ENCODE measurements at regions not wholly inside any gene's neighbourhood (a gene's known extent, or its start where the extent isn't known, plus 50 kb on each side); places are given as distances from the start of the nearest gene placed in this dataset.

DNA sequence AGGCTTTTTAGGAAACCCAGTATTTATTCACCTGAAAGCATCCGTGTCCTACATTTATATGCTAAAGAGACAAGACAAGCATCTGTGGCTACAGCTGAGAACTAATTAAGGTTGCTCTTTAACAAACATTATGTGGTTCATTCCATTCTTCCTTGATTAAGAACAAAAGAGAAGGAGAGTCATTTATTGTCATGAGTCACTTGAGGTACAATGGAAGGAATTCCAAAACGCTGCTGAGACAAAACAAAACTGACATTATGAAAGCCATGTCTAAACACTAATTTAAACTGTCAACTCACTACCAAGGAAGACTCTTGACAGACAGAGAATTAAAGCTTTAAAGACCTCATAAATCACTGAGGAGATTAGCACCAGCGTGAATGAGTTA, 214.4 kb downstream of the BMP4 start (continued):
- TF ChIP-seq CTBP2 (IDR thresholded peaks at IDR 0.05; ENCODE audit: borderline replicate concordance, insufficient read depth, insufficient read length, low read length), result no peak
- no peak for TF ChIP-seq POLR2AphosphoS5 (IDR thresholded peaks at IDR 0.05; ENCODE audit: low read depth, low read length)
- TF ChIP-seq, protein P1, sequence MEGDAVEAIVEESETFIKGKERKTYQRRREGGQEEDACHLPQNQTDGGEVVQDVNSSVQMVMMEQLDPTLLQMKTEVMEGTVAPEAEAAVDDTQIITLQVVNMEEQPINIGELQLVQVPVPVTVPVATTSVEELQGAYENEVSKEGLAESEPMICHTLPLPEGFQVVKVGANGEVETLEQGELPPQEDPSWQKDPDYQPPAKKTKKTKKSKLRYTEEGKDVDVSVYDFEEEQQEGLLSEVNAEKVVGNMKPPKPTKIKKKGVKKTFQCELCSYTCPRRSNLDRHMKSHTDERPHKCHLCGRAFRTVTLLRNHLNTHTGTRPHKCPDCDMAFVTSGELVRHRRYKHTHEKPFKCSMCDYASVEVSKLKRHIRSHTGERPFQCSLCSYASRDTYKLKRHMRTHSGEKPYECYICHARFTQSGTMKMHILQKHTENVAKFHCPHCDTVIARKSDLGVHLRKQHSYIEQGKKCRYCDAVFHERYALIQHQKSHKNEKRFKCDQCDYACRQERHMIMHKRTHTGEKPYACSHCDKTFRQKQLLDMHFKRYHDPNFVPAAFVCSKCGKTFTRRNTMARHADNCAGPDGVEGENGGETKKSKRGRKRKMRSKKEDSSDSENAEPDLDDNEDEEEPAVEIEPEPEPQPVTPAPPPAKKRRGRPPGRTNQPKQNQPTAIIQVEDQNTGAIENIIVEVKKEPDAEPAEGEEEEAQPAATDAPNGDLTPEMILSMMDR (IDR thresholded peaks at IDR 0.05; ENCODE audit: control extremely low read depth in 1 of 3, insufficient read depth in 1 of 3, low read depth in 1 of 3, low read length in 3 of 3), result no peak
- TF ChIP-seq, protein P2, sequence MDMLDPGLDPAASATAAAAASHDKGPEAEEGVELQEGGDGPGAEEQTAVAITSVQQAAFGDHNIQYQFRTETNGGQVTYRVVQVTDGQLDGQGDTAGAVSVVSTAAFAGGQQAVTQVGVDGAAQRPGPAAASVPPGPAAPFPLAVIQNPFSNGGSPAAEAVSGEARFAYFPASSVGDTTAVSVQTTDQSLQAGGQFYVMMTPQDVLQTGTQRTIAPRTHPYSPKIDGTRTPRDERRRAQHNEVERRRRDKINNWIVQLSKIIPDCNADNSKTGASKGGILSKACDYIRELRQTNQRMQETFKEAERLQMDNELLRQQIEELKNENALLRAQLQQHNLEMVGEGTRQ (IDR thresholded peaks at IDR 0.05; ENCODE audit: low read length), result no peak
- TF ChIP-seq, protein P3, sequence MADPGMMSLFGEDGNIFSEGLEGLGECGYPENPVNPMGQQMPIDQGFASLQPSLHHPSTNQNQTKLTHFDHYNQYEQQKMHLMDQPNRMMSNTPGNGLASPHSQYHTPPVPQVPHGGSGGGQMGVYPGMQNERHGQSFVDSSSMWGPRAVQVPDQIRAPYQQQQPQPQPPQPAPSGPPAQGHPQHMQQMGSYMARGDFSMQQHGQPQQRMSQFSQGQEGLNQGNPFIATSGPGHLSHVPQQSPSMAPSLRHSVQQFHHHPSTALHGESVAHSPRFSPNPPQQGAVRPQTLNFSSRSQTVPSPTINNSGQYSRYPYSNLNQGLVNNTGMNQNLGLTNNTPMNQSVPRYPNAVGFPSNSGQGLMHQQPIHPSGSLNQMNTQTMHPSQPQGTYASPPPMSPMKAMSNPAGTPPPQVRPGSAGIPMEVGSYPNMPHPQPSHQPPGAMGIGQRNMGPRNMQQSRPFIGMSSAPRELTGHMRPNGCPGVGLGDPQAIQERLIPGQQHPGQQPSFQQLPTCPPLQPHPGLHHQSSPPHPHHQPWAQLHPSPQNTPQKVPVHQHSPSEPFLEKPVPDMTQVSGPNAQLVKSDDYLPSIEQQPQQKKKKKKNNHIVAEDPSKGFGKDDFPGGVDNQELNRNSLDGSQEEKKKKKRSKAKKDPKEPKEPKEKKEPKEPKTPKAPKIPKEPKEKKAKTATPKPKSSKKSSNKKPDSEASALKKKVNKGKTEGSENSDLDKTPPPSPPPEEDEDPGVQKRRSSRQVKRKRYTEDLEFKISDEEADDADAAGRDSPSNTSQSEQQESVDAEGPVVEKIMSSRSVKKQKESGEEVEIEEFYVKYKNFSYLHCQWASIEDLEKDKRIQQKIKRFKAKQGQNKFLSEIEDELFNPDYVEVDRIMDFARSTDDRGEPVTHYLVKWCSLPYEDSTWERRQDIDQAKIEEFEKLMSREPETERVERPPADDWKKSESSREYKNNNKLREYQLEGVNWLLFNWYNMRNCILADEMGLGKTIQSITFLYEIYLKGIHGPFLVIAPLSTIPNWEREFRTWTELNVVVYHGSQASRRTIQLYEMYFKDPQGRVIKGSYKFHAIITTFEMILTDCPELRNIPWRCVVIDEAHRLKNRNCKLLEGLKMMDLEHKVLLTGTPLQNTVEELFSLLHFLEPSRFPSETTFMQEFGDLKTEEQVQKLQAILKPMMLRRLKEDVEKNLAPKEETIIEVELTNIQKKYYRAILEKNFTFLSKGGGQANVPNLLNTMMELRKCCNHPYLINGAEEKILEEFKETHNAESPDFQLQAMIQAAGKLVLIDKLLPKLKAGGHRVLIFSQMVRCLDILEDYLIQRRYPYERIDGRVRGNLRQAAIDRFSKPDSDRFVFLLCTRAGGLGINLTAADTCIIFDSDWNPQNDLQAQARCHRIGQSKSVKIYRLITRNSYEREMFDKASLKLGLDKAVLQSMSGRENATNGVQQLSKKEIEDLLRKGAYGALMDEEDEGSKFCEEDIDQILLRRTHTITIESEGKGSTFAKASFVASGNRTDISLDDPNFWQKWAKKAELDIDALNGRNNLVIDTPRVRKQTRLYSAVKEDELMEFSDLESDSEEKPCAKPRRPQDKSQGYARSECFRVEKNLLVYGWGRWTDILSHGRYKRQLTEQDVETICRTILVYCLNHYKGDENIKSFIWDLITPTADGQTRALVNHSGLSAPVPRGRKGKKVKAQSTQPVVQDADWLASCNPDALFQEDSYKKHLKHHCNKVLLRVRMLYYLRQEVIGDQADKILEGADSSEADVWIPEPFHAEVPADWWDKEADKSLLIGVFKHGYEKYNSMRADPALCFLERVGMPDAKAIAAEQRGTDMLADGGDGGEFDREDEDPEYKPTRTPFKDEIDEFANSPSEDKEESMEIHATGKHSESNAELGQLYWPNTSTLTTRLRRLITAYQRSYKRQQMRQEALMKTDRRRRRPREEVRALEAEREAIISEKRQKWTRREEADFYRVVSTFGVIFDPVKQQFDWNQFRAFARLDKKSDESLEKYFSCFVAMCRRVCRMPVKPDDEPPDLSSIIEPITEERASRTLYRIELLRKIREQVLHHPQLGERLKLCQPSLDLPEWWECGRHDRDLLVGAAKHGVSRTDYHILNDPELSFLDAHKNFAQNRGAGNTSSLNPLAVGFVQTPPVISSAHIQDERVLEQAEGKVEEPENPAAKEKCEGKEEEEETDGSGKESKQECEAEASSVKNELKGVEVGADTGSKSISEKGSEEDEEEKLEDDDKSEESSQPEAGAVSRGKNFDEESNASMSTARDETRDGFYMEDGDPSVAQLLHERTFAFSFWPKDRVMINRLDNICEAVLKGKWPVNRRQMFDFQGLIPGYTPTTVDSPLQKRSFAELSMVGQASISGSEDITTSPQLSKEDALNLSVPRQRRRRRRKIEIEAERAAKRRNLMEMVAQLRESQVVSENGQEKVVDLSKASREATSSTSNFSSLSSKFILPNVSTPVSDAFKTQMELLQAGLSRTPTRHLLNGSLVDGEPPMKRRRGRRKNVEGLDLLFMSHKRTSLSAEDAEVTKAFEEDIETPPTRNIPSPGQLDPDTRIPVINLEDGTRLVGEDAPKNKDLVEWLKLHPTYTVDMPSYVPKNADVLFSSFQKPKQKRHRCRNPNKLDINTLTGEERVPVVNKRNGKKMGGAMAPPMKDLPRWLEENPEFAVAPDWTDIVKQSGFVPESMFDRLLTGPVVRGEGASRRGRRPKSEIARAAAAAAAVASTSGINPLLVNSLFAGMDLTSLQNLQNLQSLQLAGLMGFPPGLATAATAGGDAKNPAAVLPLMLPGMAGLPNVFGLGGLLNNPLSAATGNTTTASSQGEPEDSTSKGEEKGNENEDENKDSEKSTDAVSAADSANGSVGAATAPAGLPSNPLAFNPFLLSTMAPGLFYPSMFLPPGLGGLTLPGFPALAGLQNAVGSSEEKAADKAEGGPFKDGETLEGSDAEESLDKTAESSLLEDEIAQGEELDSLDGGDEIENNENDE (IDR thresholded peaks at IDR 0.05; ENCODE audit: insufficient replicate concordance, low read length), result peak; percentile 95
- no peak for TF ChIP-seq POLR2A (IDR thresholded peaks at IDR 0.05; ENCODE audit: control extremely low read depth in 1 of 2, low read depth in 2 of 2, low read length in 2 of 2)
- TF ChIP-seq KDM1A (IDR thresholded peaks at IDR 0.05; ENCODE audit: borderline replicate concordance, low read length), result no peak
- no peak for TF ChIP-seq SIX5 (IDR thresholded peaks at IDR 0.05; ENCODE audit: low read depth, low read length)
- no peak for TF ChIP-seq SP1 (IDR thresholded peaks at IDR 0.05; ENCODE audit: low read depth, low read length)

All from H1 (cell line).